WERI-Rb-1 (cell line): ENCODE measurements at regions not wholly inside any gene's neighbourhood (a gene's known extent, or its start where the extent isn't known, plus 50 kb on each side); places are given as distances from the start of the nearest gene placed in this dataset.

Experiments
- DNase-seq: peaks from one replicate; pipeline ENCODE4 v3.0.0-alpha.2; 2020
- H3K27ac ChIP-seq: fragments of 250-450 bp; sonication (Bioruptor Pico); 2 replicates; pipeline ENCODE4 v1.5.1; 2020; ENCODE audit warnings: mild to moderate bottlenecking, moderate library complexity
- H3K27me3 ChIP-seq: fragments of 250-450 bp; sonication (Bioruptor Pico); 2 replicates; pipeline ENCODE4 v1.5.1; 2021; ENCODE audit warnings: mild to moderate bottlenecking, low read depth, moderate library complexity; ENCODE audit not compliant: insufficient read depth, severe bottlenecking
- H3K36me3 ChIP-seq: fragments of 250-450 bp; sonication (Bioruptor Pico); 2 replicates; pipeline ENCODE4 v1.5.1; 2020; ENCODE audit warnings: mild to moderate bottlenecking, moderate library complexity
- H3K4me3 ChIP-seq: 2 replicates; pipeline ENCODE4 v1.5.1; 2011; ENCODE audit warnings: low read depth, mild to moderate bottlenecking, control low read depth, low read length
- H3K9me3 ChIP-seq: fragments of 250-450 bp; sonication (Bioruptor Pico); 2 replicates; pipeline ENCODE4 v1.5.1; 2021; ENCODE audit warnings: mild to moderate bottlenecking, moderate library complexity; ENCODE audit not compliant: severe bottlenecking
- CTCF ChIP-seq: IDR thresholded peaks from 2 replicates; pipeline ENCODE4 v1.5.1; 2011; ENCODE audit warnings: low read depth, mild to moderate bottlenecking, control low read depth, inconsistent platforms, low read length

DNA sequence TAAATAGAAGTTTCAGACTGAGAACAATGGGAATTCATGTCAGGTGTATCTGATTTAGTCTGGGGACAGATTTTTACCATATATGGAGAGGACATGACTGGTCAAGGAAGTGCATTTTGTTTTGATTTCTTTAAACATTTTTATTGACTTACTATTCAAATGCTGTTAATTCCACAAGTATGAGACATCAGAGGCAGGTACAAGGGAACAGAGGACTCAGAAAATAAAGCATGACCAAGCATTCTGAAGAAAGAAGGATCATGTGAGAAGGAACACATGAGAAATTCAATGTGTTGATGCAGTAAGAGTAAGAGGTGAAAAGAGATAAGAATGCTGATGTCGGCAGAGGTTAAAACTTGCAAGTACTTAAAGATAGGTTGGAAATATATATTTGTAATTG lies 1452.6 kb downstream of the PCDH7 start:
- no peak for DNase-seq
- no peaks in the 10 kb centered on the region for H3K27me3 ChIP-seq
- H3K36me3 ChIP-seq, result no peaks in the 10 kb centered on the region
- H3K9me3 ChIP-seq, result no peaks in the 10 kb centered on the region
- TF ChIP-seq CTCF, result no peak
- H3K4me3 ChIP-seq, result no peak overlapping the region
- no peak overlapping the region for H3K27ac ChIP-seq

DNA sequence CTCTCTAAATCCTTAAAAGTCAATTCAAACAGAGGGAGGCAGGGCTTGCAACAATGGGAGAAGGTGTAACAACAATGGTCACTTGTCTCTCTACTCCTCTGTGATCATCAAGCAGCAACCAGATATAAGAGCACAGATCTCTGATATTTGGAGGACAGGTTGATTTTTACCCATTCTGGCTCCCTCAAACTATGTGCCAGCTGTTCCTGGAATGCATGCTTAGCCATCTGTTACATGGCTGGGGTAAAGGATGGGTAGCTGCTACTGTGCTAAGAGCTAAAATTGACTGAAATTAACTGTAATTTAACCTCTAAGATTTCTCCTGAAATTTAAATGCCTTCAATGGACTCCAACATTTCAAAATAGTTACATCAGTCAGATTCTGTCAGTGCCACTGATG lies 1459.9 kb downstream of the PCDH7 start:
- TF ChIP-seq CTCF, result no peak
- no peaks in the 10 kb centered on the region for H3K9me3 ChIP-seq
- no peak overlapping the region for H3K27ac ChIP-seq
- H3K4me3 ChIP-seq, result no peak overlapping the region
- DNase-seq, result no peak
- no peaks in the 10 kb centered on the region for H3K27me3 ChIP-seq
- H3K36me3 ChIP-seq, result no peaks in the 10 kb centered on the region

- no peak for TF ChIP-seq CTCF
- H3K4me3 ChIP-seq, result no peak overlapping the region
- no peak for DNase-seq
Measured at GRCh38 chr4:32184186-32184585, 1464.0 kb downstream of the PCDH7 start.

DNA sequence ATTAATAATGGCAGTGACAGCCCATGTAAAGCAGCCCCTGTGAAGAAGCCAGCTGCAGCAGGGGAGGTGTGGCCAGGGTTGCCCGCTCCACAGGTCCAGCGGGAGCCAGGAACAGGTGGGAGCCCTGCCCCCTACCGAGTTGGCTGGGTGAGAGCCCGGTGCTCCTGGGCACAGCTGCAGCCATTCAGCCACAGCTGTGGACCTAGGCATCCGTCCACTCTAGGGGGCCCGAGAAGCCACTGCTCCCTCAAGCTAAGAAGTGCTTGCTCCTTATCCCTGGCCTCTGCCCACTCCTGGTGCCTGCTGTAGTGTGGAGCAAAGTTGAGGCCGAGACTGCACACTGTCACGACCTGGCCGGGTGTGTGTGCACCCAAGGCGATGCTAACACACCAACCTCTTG lies 1469.0 kb downstream of the PCDH7 start:
- Histone ChIP-seq H3K27ac (no peak overlapping the region), H3K27me3 (no peaks in the 10 kb centered on the region), H3K9me3 (peaks cover 2% of the 10 kb centered on the region), H3K4me3 (no peak overlapping the region), H3K36me3 (no peaks in the 10 kb centered on the region)
- TF ChIP-seq CTCF, result no peak
- no peak for DNase-seq

More at GRCh38 chr4:32184186-32184585, 1464.0 kb downstream of the PCDH7 start:
- H3K9me3 ChIP-seq, result no peaks in the 10 kb centered on the region
- no peaks in the 10 kb centered on the region for H3K36me3 ChIP-seq
- no peak overlapping the region for H3K27ac ChIP-seq
- H3K27me3 ChIP-seq, result no peaks in the 10 kb centered on the region

- no peaks in the 10 kb centered on the region for H3K27me3 ChIP-seq
- no peak for TF ChIP-seq CTCF
- no peak for DNase-seq
- peaks cover 2% of the 10 kb centered on the region for H3K9me3 ChIP-seq
- H3K36me3 ChIP-seq, result no peaks in the 10 kb centered on the region
- H3K4me3 ChIP-seq, result no peak overlapping the region
- H3K27ac ChIP-seq, result no peak overlapping the region
Measured at GRCh38 chr4:32189788-32190187, 1469.6 kb downstream of the PCDH7 start.

DNA sequence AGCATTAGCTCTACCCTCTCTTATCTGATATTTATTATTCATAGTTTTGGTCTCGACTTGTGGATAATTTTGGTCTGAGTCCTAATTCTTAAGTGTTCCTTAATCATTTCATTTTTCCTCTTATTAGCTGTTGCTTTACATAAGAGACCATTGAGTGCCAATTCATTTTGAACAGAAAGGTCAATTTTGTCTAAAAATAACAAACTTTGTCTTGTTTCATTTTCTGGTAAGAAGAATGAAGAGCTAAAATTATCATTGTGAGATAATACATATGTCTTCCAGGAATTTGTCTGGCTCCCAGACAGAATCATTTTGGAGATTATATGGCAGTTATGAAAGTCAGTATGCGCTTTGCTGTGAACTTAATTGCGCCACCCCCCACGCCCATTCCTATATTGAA lies 1471.8 kb downstream of the PCDH7 start:
- no peak for DNase-seq
- H3K27me3 ChIP-seq, result no peaks in the 10 kb centered on the region

More for the DNA sequence above, 1471.8 kb downstream of the PCDH7 start:
- peaks cover 2% of the 10 kb centered on the region for H3K9me3 ChIP-seq
- H3K27ac ChIP-seq, result no peak overlapping the region
- no peak for TF ChIP-seq CTCF
- H3K36me3 ChIP-seq, result no peaks in the 10 kb centered on the region
- no peak overlapping the region for H3K4me3 ChIP-seq
